Fibroblast of skin of right quadriceps (primary cell): ENCODE measurements at regions not wholly inside any gene's neighbourhood (a gene's known extent, or its start where the extent isn't known, plus 50 kb on each side); places are given as distances from the start of the nearest gene placed in this dataset.
"Not testable (repeated sequence)": the region's sequence is repeated elsewhere in the genome, so short reads cannot be mapped to it uniquely, and the experiment has no call there.

Source experiments
- DNase-seq: peaks from one replicate; pipeline ENCODE4 v3.0.0-alpha.2; 2013

DNA sequence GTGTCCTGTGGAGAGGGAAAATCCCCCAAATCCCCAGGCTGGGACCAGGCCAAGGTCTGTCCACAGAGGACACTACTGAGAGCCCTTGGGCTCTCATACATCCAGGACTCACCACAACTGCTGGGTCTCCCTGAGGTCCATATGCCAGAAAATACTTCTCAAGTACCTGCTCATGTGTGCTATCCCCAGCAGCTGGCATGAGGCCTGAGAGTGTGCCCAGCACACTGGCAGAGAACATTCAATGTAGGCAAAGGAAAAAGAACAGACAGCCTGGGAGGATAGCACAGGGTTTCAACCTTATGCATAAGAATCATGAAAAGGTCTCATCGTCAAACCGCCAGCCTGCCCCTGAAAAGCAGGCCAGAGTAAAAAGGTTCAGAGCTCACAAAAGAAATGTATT is 154.1 kb upstream of the TAS2R1 start:
- DNase-seq = no peak

DNA sequence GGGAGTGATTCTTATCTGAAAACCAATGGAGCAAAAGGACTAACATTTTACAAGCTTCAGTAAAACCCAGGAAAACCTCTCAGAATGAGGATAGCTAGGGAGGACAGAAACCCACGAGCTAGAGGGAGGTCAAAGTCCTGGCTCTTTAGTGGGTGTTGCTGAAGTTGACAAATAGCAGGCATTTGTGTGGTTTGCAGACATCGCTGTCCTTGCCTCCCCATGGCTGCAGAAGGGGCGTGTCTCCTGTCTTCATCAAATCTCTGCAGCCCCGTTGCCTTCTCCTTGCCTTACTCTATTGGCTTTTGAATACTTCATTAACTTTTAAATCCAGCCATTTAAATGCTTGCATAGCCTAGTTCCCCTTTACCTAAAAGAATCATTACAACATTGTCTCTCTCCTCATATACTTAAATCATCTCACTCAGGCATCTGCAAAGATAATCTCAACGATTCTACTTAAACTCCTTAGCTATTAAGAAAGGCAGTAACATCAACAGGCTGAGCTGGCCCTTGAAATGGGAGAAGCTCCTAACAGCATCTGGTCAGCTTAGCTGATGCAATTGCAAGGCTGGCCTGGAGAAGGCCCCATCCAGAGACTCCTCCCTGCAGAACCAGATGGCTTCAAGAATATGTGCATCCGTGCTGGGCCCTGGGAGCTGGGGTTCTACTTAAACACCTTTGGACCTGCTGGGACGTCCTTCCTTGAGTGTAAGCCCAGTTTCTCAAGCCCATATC is 152.8 kb upstream of the TAS2R1 start:
- DNase-seq = peak; percentile 35

DNA sequence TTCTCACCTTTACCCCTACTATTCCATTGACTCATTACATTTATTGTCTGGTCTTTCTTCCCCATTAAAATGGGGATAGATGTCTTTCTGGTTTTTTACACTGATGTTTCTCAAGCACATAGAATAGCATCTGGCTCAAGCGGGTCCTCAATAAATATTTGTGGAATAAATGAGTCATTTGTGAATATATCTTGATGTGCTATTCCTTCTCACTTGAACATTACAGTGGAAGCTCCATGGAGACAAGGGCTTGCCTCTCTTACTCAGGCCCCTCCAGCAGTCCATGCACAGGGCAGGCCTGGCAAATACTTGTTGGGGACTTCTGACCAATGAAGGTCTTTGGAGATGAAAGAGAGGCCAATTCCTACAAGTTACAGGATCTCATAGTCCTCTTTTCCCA is 151.7 kb upstream of the TAS2R1 start:
- peak; percentile 25 for DNase-seq

DNA sequence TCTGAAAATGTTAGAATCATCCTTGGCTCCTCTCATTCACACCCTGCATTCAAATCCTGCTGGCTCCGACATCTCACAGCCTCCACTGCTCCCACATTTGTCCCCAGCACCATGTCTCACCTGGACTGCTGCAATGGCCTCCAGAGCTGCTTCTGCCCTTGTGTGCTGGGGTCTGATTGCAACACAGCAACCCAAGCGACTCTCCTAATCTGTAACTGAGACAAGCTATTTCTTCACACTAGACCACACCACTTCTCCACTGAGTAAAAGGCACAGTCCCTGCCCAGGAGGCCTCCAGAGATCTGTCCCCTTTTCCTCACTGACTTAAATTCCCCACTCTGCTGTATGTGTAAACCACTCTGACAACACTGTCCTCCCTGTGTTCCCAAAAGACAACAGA is 151.1 kb upstream of the TAS2R1 start:
- DNase-seq = no peak

DNA sequence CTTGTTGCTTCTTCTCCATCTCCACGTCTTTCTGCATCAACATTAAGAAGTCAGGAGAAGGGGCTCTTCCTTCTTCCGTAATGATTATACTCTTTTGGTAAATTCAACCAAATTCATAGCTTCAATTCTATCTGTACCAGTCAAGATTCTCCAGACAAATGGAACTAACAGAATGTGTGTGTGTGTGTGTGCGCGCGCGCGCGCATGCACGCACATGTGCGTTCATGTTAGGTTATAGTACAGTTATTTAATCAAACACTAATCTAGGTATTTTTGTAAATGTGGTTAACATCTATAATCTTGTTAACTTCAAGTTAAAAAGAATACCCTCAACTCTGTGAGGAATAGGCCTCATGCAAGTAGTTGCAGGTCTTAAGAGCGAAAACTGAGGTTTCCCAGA is 150.3 kb upstream of the TAS2R1 start:
- DNase-seq = no peak

DNA sequence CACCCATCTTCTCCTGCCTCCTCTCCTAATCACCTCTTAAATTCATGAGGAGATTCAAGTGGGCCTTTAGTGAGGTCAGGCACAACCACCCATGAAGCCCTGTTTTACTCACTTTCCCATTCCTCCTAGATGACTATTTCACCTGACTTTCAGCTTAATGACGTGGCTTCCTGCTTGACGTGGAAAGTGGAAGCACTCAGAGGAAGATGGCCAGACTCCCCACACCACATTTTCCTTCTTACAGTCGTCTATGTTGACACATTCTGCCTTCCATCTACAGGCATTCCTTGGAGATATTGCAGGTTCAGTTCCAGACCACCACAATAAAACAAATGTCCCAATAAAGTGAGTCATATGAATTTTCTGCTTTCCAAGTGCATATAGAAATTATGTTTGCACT is 146.4 kb upstream of the TAS2R1 start:
- peak; percentile 74 for DNase-seq

GRCh38 chr5:9775339-9775738 is 145.2 kb upstream of the TAS2R1 start:
- peak; percentile 69 for DNase-seq

GRCh38 chr5:9774472-9775079 is 144.4 kb upstream of the TAS2R1 start:
- peak; percentile 86 for DNase-seq

- no peak for DNase-seq
Observed at GRCh38 chr5:9771079-9771478, 140.9 kb upstream of the TAS2R1 start.

DNA sequence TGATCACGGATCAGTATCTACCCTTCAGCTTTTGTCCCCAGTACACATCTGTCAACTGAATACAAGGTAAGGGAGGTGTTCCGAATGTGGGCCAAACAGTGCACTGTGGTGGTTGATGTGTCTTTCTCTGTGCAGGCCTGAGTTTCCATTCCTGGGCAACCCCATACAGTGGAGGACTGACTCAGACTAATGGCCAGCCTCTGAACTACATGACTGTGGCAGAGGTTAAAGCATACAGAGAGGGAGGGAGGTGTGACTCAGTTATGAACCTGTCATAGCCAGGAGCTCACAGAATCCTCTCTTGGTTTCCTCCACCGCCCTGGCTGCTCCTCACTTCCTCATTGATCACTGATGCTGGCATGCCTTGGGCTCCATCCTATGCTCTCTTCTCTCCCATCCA is 136.4 kb upstream of the TAS2R1 start:
- DNase-seq = peak; percentile 38

DNA sequence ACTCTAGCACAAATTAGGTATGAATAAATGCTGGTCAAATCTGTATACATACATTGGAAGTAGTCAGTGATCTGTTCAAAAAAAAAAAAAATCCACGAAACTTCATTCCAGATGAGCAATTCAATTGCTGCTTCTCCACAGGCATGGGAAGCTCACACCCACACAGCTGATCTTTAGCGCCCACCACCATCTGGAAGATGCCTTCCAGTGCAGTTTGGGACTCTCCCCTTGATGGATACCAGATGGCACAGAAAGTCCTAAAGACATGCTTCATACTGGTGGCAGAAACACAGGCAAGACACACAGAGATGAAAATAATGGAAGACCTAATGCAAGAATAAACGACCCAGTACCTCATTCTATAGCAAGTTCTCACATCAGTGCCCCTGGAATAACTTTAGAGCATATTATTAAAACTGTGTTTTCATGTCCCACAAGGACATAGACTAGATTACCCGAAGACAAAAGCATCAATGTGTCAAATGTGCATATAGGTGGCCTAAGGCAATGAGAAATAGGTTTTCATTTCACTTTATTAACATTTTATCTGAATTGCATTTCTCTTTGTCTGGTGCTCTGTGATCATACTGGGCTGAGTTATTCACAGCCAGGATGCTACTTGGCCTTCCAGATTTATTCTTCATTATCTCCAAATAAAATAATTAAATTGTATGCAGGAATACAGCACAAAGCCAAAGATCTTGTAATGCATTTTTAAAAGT is 135.4 kb upstream of the TAS2R1 start:
- DNase-seq = peak; percentile 75

GRCh38 chr5:9761706-9762105 is 131.6 kb upstream of the TAS2R1 start:
- DNase-seq = peak; percentile 34

GRCh38 chr5:9752670-9753069 is 122.5 kb upstream of the TAS2R1 start:
- not testable (repeated sequence) for DNase-seq

GRCh38 chr5:9743507-9743906 is 113.4 kb upstream of the TAS2R1 start:
- DNase-seq = no peak

- no peak for DNase-seq
Observed at GRCh38 chr5:9742848-9743247, 112.7 kb upstream of the TAS2R1 start.

DNA sequence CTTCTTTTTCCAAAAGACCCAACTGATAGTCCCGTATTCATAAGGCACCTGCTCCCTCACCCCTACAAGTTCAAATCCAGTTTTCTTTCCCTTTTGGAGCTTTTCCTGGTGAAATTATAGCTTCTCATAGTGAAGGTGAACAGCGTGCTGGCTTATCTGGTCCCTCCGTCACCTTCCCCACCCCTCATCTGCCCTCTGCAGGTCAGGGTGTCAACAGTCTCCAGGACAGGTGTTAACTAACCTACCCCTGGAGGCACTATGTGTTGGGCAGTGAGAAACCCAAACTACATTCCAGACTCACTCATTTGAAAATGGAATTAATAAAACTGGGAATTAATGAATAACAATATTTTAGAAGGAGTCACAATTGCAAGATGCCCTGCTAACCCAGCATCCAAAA is 109.0 kb upstream of the TAS2R1 start:
- DNase-seq = no peak

- no peak for DNase-seq
Observed at GRCh38 chr5:9737265-9737664, 107.1 kb upstream of the TAS2R1 start.

DNA sequence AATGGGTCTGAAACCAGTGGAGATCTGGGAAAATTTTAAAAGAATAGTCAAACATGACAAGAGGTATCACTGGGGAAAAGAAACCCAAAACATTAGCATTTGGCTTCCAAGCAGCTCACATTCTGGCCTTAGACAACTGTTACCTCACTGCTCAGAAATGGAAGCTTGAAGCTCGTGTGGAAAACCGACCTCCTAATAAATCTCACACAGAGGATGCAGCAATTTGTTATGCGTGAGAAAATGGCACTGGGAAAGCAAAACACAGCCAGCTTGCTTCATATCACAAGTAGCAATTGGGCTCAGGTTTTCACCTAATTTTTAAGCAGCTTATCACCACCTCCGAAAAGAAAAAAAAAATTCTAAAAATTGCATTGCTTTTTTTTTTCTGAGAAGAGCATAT is 103.3 kb upstream of the TAS2R1 start:
- DNase-seq = no peak

DNA sequence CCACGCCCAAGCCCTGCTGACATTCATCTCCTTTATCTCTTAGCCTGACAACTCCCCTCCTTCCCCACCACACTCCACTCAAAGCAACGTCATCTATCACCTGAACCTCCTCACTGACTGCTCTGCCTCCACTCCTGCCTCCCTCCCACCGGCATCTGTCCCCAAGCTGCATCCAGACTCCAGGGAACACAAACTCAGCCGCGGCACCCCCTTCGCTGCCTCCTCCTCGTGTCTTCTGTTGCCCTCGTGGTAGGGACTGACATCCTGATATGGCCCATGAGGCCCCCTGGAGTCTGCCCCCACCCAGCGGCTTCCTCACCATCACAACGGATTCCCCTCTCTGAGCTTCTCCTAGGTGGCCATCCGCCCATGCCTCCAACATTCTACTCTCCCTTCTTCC is 101.0 kb upstream of the TAS2R1 start:
- no peak for DNase-seq

DNA sequence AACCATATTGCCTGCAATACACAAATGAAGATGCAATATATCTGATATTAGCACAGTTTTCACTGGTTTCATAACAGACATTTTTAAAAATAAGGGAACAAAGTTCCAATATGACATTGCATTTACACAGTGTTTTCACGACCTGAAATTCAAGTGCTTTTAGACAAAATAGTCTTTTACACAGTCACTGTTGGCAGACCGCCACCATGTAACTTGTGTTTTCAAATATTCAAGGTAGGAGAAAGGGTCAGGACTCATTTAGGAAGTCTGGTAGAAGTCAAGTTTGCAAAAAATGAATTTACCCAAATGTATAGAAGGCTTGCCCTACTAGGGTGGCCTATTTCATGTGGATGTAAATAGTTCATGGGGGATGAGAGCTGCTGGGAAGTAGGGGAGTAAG is 98.1 kb upstream of the TAS2R1 start:
- DNase-seq = no peak

DNA sequence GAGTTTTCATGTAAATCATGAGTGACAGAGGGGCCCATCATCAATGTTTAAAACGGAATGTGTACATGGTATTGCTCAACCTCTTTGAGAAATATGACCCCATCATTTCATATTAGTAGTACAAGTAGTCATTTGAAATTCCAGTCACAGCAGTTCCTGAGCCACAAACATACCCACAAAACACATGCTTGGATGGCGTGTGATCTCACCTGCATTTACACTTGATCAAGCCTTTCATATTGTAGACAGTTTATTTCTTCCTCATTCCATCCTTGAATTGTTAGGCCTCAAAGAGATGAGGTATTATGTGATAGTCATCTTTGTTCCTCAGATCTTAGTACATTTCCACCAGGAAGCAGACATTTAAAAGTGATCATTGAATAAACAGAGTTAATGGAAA is 96.8 kb upstream of the TAS2R1 start:
- DNase-seq = no peak

DNA sequence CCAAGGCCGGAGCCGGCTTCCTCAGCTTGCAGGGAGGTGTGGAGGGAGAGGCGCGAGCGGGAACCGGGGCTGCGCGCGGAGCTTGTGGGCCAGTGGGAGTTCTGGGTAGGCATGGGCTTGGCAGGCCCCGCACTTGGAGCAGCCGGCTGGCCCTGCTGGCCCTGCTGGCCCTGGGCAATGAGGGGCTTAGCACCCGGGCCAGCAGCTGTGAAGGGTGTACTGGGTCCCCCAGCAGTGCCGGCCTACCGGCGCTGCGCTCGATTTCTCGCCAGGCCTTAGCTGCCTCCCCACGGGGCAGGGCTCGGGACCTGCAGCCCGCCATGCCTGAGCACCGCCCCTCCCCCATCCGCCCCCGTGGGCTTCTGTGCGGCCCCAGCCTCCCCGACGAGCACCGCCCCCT is 95.1 kb upstream of the TAS2R1 start:
- not testable (repeated sequence) for DNase-seq

DNA sequence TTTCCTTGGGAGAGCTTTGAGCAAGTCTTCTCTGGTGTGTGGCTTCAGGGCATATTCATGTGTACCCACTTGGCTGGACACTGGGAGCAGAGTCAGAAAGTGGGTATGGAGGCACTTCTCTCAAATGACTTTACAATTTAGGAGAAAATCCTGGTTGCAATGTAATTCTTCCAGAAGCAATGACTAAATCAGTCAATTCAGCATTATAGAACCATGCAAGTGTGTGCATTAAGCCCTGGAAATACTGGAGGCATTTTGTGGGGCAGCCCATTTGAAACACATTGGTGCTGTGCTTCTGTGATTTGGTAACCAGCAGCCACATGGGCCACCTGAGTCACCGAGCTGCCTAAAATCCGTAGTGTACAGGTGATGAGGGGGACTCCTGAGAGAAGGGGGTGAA is 94.6 kb upstream of the TAS2R1 start:
- DNase-seq = no peak

DNA sequence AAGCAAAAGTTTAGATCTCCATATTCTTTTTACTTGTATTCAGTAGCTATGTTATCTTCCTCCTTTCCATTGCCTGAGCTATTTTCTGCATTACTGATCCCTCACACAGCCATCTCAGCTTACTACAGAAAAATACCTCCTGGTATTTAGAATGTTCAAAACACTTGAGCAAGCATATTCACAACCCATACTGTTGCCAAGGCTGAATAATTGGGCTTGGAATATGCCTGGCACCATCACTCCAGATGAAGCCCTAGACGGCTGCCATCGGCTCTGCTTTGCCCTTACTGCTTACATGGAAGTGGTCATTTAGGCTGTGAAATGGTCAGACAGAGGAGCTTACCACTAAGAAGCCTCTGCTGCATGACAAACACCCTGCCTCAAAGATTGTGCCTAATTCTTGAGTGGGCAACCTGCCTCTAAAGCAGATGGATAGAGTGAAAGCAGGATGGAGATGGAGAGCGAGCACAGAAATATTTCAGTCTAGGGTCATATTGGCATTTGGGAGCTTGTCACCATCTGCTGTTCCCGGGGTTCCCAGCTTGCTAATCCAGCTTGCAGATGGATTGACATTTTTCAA is 92.5 kb upstream of the TAS2R1 start:
- DNase-seq = no peak
